ENCODE measurements at regions not wholly inside any gene's neighbourhood (a gene's known extent, or its start where the extent isn't known, plus 50 kb on each side); places are given as distances from the start of the nearest gene placed in this dataset.

DNA sequence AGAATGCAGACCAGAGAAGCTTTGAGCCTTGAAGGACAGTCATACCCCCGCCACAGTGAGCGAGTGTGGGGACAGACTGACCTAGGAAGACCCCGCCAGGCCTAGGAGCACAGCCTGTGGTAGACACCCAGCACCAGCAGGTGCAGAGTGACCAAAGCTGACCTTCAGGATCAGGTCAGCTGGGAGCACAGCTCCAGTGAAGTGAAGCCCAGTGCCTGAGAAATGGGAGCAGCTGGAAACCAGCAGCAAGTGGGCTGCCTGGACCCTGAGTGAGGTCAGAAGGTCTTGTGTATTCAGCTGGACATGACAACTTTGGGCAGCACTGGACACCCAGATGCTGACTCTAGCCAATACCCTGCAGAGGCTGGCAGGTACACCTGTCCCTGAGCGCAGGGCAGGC is 268.9 kb downstream of the TEX29 start:
- Histone ChIP-seq H3K4ac (ENCODE audit: low read depth, low read length) (no peak overlapping the region), H2BK20ac (ENCODE audit: low read depth, low read length, poor library complexity, severe bottlenecking) (no peak overlapping the region), H4K91ac (ENCODE audit: insufficient read length, low read depth, low read length) (no peak overlapping the region), H3K4me1 (ENCODE audit: insufficient read depth, low read length) (no peaks in the 10 kb centered on the region), H3K56ac (ENCODE audit: insufficient read length, low read depth, low read length) (no peak overlapping the region), H2BK5ac (ENCODE audit: insufficient read length, low read length) (no peak overlapping the region), H3K18ac (ENCODE audit: insufficient read length, low read depth, low read length) (no peak overlapping the region), H3K79me2 (ENCODE audit: insufficient read depth, low read length) (no peaks in the 10 kb centered on the region), H2AFZ (ENCODE audit: low read length) (no peak overlapping the region), H4K20me1 (ENCODE audit: control insufficient read depth, insufficient read depth, insufficient read length) (no peaks in the 10 kb centered on the region), H2AK5ac (ENCODE audit: insufficient read length, low read length) (no peak overlapping the region), H4K5ac (ENCODE audit: insufficient read length, low read depth, low read length) (no peak overlapping the region), H3K23ac (ENCODE audit: insufficient read length, low read depth, low read length) (no peak overlapping the region), H3K14ac (ENCODE audit: insufficient read depth, low read length) (no peak overlapping the region), H3K27ac (ENCODE audit: insufficient read length, low read depth, low read length) (no peak overlapping the region), H3K4me2 (ENCODE audit: insufficient read depth, insufficient read length, low read length) (no peak overlapping the region), H3K79me1 (ENCODE audit: insufficient read depth, low read depth, low read length, poor library complexity, severe bottlenecking) (no peaks in the 10 kb centered on the region), H3T11ph (ENCODE audit: low read length) (no peak overlapping the region), H2BK15ac (ENCODE audit: low read depth, low read length) (no peak overlapping the region), H2BK120ac (ENCODE audit: low read depth, low read length, poor library complexity, severe bottlenecking) (no peak overlapping the region), H3K23me2 (ENCODE audit: insufficient read length, low read depth, low read length, poor library complexity, severe bottlenecking) (no peaks in the 10 kb centered on the region), H3K27me3 (ENCODE audit: insufficient read depth, low read length) (no peaks in the 10 kb centered on the region), H3K9me3 (ENCODE audit: control insufficient read depth, low read depth, low read length) (no peaks in the 10 kb centered on the region), H3K9ac (ENCODE audit: extremely low read depth, insufficient read length, low read length) (no peak overlapping the region), H4K8ac (replicated peaks; ENCODE audit: insufficient read length, low read depth, low read length) (no peak overlapping the region), H2BK12ac (ENCODE audit: insufficient read length, low read depth, low read length) (no peak overlapping the region)
- H3K4me1 Mint-ChIP-seq: no peaks in the 10 kb centered on the region
- DNase-seq: peak; percentile 17
- no CpG with 5 or more reads among the region's 4 CpGs for WGBS (ENCODE audit: extremely low coverage, insufficient read length, low lambda C conversion rate)
- no peak overlapping the region for H3K27ac Mint-ChIP-seq
- H3K27me3 Mint-ChIP-seq (ENCODE audit: low read depth): peaks cover 12% of the 10 kb centered on the region
- TF ChIP-seq, protein P1, sequence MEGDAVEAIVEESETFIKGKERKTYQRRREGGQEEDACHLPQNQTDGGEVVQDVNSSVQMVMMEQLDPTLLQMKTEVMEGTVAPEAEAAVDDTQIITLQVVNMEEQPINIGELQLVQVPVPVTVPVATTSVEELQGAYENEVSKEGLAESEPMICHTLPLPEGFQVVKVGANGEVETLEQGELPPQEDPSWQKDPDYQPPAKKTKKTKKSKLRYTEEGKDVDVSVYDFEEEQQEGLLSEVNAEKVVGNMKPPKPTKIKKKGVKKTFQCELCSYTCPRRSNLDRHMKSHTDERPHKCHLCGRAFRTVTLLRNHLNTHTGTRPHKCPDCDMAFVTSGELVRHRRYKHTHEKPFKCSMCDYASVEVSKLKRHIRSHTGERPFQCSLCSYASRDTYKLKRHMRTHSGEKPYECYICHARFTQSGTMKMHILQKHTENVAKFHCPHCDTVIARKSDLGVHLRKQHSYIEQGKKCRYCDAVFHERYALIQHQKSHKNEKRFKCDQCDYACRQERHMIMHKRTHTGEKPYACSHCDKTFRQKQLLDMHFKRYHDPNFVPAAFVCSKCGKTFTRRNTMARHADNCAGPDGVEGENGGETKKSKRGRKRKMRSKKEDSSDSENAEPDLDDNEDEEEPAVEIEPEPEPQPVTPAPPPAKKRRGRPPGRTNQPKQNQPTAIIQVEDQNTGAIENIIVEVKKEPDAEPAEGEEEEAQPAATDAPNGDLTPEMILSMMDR (conservative IDR thresholded peaks at IDR 0.05): no peak
- peaks cover 0 to 3% (median 2%) of the 10 kb centered on the region in 3 experiments; a peak in 1 of 7 replicates for H3K36me3 Mint-ChIP-seq (ENCODE audit: insufficient read depth in 1 of 3, low read depth in 3 of 3)
- peaks cover 5 to 6% of the 10 kb centered on the region in 2 experiments; a peak in 3 of 5 replicates for H3K9me3 Mint-ChIP-seq
- H3K4me3 Mint-ChIP-seq: no peak overlapping the region
